GM21723 (cell line): ENCODE measurements at regions not wholly inside any gene's neighbourhood (a gene's known extent, or its start where the extent isn't known, plus 50 kb on each side); places are given as distances from the start of the nearest gene placed in this dataset.

Source experiments
- ATAC-seq: cut with Tn5 transposase; IDR thresholded peaks from one replicate; pipeline ENCODE4 v1.9.1; 2021; ENCODE audit warnings: mild to moderate bottlenecking, moderate library complexity; ENCODE audit not compliant: unreplicated experiment

DNA sequence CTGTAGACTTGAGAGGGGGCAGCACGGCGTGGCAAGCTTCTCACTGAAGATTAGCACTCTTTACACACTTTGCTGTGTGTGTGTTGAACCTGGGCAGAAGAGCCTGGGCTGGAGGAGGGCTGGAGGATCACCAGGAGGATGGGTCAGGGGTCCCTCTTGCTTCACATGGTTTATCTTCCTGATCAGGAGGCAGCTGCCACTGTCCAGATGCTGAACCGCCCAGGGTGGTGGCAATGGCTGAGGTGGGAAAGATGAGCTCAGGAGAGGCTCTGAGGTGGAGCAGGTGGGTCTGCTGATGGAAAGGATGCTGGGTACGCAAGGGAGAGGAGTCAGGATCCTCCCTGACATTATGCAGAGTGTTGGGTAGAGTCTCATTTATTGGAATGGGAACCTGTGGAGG, 191.5 kb downstream of the RAMP3 start:
- no peak for ATAC-seq

DNA sequence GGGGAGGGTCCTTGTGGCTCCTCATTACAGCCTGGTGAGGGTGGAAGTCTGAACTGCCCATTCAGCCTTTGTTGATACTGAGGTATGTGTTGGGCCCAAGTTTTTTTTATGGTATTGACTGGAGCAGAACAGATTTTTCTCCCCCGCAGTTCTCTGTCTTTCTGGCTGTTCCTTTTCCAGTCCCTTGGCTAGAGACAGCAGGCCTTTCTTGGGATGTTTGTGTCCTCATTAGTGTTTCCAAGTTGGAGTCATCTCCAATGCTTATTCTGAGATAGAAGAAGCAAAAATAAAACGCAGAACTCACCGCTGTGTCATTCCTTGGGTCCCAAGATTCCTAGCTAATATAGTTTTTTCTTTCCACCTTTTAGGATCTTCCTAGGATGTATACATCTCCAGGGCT, 193.3 kb downstream of the RAMP3 start:
- no peak for ATAC-seq

DNA sequence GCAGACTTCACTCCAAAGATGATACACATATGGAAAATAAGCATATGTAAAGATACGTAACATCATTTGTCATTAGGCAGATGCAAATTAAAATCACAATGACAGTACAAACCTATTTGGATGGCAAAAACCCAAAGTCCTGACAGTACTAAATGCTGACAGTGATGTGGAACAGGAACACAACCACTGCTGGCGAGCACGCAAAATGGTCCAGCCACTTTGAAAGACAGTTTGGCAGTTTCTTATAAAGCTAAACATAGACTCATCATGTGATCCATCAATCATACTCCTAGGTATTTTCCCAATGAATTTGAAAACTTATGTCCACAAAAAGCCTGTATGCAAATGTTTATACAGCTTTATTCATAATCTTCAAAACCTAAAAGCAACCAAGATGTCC, 200.7 kb downstream of the RAMP3 start:
- ATAC-seq: no peak

DNA sequence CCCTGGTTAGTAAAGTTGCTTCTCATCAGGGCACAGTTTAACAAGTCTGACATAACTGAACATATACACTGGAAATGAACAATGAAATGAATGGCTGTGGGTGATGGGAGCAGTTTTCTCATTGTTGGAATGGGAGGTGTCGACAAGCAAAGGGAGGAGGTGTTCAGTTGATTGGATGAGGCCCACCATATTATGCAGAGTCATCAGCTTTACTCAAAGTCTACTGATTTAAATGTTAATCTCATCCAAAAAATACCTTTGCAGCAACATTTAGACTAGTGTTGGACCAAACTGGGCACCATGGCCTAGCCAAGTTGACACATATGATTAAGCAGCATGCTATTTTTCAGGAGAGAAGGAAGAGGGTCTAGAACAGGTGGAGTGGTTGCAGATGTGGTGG, 201.7 kb downstream of the RAMP3 start:
- no peak for ATAC-seq

DNA sequence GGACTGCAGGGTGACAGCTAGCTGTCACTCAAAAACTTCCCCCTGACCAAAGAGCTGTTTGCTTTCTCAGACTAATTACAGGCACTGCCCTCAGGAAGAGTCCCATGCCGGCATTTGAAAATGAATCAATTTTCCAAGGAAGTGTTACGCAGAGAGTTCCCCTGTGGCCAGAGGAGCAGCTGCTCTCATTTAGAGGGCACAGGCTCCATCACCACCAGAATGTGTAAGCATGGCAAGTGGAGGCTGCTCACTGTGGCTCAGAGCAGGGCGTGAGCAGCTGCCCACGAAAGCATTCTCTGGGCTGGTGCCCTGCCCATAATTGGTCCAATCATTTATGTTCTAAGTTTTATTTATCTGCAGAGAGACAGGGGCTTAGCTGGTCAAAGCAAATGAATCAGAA, 202.2 kb downstream of the RAMP3 start:
- ATAC-seq: no peak

DNA sequence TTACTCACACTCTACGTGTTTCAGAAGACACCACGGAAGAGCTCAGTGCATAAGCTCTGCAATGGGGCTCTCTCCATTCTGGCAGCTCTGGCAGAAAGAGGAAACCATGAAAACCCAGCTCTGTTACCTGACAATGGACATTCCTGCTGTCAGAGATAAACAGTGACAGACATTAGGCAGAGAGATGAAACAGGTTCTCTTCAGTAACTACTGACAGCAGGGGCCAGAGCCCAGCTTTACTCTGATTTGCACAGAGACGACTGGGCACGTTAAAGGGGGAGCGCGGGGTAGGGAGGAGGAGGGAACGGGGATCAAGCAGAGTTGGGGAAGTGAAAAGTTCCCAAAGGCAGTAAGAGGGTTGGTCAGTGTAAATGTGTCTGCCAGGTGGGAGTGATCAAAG, 206.1 kb downstream of the RAMP3 start:
- ATAC-seq: no peak

DNA sequence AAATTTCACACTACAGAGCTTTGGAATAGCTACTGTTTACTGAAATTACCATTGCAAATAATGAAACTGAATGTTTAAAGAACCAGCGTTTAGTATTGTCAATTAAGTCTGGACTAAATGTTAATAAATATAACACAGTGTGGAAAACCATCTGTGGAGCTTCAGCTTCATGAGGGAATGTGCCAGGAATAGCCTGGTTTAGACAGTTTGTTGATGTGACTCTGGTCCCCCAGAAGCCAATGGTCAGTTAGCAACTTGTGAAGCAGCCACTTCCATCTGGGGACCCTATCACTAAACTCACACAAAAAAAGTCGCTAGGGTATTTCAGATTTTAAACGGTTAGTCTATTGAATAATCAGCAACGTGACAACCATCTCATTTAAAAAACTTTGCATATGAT, 207.8 kb downstream of the RAMP3 start:
- no peak for ATAC-seq

DNA sequence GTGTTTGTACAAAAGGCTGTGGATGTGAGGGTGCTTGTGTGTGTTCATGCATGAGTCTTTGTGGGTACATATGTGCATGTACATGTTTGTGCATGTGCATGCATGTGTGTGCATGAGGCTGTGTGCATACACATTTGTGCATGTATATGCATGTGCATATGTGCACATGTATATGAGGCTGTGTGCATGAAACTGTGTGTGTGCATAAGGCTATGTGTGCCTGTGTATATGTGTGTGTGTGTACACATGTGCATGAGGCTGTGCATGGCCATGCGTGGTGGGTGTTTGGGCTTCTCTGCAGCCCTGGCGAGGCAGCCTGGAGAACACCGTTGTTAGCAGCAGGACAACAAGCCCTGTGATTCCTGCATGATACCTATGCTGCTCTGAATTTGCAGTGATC, 207.7 kb upstream of the ADCY1 start:
- no peak for ATAC-seq

DNA sequence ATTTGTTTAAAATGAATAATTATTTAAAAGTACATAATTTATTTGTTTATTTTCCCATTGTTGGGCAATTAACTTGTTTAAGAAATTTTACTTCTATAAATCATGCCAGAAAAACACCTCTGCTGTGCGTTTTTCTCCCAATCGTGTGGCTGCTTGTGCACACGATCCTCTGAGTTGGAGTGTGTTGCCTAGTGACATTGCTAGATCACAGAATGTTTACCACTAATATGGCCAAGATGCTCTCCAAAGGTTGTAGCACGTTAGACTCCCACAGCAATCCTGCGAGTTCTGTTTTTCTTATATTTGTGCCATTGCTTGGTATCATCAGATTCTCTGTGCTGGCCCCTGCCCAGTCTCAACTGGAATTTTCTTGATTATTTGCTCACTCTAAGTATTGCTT, 207.1 kb upstream of the ADCY1 start:
- no peak for ATAC-seq

DNA sequence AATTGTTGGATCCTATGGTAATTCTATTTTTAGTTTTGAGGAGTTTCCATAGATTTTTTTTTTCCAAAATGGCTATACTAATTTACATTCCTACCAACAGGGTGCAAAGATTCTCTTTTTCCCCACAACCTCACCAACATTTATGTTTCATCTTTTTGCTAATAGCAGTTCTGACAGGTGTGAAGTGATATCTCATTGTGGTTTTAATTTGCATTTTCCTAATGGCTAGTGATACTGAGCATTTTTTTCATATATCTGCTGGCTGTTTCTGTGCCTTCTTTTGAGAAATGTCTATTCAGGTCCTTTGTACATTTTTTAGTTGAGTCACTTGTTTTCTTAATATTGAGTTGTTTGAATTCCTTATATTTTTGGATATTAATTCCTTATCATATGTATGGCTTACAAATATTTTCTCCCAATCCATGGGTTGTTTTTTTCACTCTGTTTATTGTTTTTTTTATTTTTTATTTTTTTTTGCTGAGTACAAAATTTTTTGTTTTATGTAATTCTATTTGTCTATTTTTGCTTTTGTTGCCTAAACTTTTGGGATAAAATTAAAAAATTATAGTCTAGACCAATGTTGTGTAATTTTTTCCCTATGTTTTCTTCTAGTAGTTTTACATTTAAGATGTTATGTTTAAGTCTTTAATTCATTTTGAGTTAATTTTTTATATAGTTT, 205.9 kb upstream of the ADCY1 start:
- no peak for ATAC-seq

DNA sequence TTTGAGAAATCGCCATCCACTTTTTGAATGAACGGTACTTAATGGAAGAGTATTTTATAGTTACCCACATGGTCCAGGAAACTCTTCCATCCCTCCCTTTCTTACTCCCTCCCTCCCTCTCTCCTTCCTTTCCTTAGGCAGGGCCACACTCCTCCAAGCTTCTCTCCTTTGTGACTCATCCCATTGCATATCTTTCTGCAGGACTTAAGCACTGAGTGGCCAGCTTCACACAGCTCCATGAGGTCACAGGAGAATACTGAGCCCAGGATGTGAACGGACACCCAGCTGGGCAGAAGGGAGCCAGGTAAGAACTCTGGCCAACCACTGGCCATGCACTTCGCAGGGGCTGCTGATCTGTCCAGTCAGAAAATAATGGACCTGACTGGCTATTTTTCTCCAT, 189.7 kb upstream of the ADCY1 start:
- ATAC-seq: no peak

DNA sequence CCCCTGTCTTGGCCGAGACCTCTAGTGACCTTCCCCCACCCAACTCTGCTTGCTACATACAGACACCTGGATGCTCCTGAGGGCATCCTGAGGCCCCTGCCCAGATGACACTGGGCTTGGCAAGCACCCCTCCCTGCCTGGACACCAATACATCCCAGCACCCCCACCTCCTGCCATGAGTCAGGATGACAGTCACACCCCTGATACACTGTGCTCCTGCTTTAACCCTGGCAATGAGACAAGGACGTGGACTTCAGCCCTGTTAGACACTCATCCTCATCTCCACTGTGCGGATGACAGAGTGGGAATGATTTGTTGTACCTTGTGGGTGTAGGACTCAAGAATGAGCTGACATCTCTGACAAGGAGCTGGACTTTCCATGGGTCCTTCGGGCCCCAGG, 186.3 kb upstream of the ADCY1 start:
- ATAC-seq: no peak

DNA sequence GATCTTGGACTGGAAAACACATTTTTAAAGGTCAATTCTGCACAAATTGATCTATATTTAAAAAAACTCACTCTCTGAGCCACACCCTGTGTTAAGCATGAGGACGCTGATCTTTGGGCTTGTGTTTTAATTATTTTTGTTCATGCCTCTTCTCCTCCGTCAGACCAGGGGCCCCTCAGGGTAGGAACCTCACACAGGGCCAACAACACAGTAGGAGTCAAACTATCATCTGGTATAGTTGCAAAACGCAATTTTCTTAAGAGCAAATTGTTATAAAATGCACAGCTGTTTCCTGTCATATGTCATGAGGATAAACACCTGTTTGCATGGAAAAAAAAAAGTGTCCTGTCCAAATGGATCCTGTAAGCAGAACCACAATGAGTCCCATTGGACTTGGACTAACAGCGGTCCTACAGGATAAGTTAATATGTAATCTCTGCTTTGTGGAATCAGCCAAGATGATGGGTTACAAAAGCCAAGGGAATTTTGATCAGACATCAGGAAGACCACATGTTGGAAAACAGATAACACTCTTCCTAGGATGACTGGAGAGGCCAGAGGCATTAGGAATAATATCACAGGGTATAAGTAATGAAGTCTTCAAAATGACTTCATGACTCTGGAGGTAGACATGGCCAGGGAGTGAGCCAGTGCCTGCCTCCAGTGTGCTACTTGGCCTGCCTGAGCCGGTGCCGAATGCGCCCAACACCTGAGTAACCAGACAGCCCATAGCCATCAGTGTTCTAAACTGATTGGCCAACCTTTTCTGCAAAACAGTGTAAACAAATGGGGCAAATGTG, 184.9 kb upstream of the ADCY1 start:
- ATAC-seq: no peak

DNA sequence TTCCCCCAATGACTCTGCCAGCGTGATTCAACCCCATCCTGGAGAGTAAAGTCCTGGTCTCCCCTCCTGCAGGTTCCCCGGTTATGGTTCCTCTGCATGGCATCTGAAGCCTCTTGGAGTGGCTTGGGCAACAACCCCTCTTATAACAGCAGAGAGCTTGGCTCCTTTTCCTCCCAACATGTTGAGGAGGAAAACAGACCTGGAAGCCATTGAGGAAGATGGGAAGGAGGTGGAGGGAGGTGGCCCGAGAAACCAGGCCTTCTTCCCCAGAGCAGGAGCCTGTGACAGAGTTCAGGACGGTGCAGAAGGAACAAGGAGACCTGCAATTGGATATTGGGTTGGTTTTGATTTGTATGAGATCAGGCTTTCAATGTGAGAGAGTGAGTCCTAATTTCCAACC, 184.0 kb upstream of the ADCY1 start:
- no peak for ATAC-seq

DNA sequence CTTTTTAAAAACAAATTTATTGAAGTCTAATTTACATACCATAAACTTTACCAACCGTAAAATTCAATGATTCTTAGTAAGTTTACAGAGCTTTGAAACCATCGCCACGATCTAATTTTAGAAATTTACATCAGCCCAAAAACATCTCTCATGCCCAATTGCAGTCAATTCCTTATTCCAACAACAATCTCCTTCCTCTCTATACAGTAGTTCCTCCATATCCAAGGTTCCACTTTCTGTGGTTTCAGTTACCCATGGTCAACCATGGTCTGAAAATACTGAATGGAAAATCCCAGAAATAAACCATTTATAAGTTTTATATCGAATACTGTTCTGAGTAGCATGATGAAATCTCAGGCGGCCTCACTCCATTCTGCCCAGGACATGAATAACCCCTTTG, 183.4 kb upstream of the ADCY1 start:
- ATAC-seq: no peak

DNA sequence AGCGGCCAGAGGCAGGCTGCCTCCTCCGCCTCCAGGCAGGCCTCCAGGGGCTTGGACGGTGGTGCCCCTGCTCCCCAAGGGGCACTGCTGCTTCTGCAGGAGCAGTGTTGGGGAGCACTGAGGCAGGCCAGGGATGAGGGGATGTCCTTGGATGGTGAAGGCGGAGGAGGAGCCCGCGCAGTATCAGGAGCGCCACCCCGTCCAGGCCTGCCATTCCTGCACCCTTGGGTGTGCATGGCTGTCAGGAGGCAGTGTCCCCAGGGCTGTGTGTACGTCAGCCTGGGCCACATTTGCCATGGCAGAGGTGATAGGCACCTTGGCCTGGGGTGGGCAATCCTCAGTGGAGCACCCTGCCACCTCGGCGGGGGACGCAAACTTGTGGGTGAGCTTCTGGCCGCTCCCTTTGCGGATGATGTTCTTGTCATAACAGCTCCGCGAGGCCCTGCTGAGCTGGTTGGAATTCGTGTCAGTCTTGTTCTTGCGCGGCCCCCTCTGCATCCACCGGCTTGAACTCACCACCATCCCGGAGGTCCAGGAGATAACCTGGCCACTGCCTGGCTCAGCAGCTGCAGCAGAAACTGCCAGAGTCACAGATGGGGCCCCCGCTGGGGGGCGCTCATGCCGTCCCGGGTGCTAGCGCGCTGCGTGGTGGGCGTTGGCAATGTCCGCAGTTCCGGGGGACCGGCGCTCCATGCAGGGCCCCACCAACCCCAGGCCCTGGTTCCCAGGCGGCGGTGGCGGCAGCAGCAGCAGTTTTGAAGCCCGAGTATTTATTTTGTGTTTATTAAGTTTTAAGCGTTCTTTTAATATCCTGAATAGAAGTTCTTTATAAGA, 182.3 kb upstream of the ADCY1 start:
- no peak for ATAC-seq

DNA sequence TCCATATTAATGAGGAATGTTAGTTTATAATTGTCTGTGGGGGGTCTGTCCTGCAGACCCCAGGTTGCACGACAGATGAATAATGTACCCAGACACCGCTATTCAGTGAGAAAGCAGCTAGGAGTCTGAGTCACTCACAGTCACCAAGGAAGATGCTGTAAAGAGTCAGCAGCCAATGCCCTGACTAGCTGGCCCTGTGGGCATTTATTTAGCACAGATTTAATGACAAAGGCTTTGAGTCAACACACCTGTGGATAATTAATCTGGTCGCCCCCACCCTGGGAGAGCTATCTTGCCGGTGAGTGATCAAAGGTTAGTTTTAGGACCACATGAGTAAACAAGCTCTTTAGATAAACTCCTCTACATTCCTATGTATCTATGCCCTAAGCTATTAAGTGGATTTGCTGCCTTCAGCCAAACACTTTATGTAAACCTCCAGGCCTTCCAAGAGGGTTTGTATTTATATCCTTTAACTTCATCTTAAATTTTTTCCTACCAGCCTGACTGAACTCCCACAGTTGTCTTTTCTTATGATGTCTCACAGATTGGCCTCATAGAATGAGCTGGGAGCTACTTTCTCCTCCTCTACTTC, 180.0 kb upstream of the ADCY1 start:
- ATAC-seq: no peak

DNA sequence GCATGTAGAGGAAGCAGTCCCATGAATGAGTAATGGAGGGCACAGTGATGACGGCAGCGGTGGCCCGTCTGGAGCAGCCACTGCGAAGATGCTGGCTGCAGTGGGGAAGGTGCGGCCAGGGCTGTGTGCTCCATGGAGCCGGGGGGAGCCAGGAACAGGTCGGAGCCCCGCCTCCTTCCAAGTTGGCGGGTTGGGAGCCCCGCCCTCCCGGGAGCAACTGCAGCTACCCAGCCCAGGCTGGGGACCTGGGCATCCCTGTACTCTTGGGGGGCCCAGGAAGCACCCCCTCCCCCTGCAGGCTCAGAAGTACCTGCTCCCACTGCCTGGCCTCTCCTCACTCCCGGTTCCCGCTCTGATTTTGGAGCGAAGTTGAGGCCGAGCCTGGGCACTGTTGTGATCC, 175.1 kb upstream of the ADCY1 start:
- no peak for ATAC-seq

DNA sequence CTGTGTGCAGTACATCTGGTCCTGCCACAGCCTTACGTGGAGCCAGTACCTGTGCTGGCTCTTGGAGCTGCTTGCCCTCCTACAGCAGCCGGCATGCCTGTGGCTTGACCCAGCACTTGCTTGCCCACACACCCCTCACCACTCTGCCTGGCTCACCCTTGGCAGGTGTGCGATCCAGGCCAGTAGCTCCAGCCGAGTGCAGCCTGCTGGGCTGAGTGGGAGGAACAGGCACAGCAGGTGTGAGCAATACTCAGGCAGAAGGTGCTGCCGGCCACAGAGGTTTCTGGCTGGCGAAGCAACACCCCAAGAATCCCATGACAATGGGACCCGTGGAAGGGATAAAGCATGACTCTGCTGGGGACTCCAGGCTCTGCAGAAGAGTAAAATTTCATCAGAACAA, 173.5 kb upstream of the ADCY1 start:
- no peak for ATAC-seq

DNA sequence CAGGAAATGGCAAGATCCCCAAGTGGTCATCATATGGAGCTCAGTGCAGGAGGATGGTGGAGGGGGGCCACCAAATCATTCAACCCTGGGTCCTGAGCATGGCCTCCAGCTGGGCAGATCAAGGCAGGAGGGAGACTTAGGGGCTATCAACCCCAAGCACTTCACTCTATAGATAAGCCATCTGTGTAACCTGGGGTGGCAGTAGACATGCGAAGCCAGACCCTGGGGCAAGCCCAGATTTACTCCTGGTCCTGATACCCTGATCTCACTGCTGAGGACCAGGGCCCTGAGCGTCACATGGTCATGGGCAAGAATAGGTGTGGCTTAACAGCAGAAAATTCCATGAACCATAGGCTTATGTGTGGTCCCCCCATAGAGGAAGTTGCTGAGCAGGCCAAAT, 173.0 kb upstream of the ADCY1 start:
- ATAC-seq: no peak

DNA sequence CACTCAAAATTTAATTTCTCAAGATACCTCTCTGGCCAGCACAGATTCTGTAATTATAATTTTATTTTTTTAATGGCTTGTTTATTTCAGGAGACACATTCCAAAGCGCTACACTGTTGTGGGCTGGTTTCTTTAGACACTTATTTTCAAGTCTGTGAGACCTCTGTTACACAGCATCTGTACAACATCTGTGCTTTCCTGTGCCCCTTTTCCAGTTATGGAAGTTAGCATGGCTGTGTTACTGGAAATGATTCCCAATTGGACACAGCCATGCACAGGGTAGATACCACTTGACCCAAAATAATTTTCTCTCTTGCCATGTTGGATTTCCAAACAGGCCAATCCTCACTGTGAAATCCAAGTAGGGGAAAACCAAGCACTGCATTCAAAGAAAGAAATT, 172.3 kb upstream of the ADCY1 start:
- no peak for ATAC-seq
